Fibroblast of the aortic adventitia (primary cell): ENCODE measurements at regions not wholly inside any gene's neighbourhood (a gene's known extent, or its start where the extent isn't known, plus 50 kb on each side); places are given as distances from the start of the nearest gene placed in this dataset.

Experiments used
- DNase-seq: peaks from one replicate; pipeline ENCODE4 v3.0.0-alpha.2; 2010; ENCODE audit warnings: low read depth
- H3K4me3 ChIP-seq: 2 replicates; pipeline ENCODE4 v1.5.1; 2011; ENCODE audit warnings: low read depth, mild to moderate bottlenecking, control low read depth, low read length, moderate library complexity
- TF ChIP-seq, protein P1 (sequence below): IDR thresholded peaks from 2 replicates; pipeline ENCODE4 v1.5.1; 2011; ENCODE audit warnings: mild to moderate bottlenecking, low read length, control low read depth, inconsistent platforms; ENCODE audit not compliant: insufficient read depth

DNA sequence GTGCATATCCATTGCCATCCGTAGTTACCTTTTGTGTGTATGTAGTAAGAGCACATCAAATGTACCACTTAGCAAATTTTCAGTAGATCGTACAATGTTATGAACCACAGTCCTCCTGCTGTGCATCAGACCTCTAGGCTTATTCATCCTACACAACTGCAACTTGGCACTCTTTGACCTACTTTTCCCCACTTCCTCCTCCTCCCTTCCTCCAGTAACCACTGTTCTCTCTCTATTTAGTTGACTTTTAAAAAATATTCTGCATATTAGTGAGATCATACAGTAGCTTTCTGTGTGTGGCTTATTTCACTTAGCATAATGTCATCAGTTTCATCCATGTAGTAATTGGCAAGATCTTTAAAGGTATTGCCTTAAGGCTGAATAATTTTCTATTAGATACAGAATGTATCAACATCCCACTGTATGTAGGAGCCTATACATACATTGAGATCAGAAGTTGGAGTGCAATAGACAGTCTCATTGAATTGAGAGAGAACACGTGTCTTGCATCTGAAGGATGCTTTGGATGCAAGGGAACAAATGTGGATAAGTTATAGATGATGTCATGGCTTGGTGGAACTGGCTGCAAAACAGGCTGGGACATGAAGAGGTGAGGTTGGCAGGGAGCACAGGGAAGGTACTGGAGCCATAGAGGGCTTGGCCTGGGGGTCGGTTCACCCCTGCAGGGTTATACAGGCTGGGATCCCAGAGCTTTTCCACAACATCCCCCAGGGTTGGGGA lies 83.0 kb upstream of the FAM180A start:
- TF ChIP-seq, protein P1, sequence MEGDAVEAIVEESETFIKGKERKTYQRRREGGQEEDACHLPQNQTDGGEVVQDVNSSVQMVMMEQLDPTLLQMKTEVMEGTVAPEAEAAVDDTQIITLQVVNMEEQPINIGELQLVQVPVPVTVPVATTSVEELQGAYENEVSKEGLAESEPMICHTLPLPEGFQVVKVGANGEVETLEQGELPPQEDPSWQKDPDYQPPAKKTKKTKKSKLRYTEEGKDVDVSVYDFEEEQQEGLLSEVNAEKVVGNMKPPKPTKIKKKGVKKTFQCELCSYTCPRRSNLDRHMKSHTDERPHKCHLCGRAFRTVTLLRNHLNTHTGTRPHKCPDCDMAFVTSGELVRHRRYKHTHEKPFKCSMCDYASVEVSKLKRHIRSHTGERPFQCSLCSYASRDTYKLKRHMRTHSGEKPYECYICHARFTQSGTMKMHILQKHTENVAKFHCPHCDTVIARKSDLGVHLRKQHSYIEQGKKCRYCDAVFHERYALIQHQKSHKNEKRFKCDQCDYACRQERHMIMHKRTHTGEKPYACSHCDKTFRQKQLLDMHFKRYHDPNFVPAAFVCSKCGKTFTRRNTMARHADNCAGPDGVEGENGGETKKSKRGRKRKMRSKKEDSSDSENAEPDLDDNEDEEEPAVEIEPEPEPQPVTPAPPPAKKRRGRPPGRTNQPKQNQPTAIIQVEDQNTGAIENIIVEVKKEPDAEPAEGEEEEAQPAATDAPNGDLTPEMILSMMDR, result no peak
- H3K4me3 ChIP-seq, result no peak overlapping the region
- no peak for DNase-seq

DNA sequence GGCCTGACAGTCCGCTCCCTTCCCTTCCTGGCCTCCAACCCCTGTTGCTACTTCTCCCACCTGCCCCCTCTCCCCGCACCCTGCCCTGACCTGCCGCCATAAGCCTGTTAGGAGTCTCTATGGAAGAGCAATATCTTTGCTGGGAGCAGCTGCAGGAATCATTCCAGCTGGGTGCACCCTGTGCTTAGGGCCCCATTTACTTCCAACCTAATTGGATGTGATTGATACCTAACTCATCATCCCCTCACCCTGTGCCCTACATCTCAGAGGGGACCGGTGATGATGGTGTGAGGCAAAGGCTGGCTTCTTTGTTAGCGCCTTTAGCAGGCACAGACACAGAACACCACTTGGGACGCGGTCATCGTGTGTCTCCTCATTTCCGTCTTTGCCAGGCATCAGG lies 80.0 kb upstream of the FAM180A start:
- TF ChIP-seq, protein P1, result no peak
- no peak for DNase-seq
- H3K4me3 ChIP-seq, result no peak overlapping the region

DNA sequence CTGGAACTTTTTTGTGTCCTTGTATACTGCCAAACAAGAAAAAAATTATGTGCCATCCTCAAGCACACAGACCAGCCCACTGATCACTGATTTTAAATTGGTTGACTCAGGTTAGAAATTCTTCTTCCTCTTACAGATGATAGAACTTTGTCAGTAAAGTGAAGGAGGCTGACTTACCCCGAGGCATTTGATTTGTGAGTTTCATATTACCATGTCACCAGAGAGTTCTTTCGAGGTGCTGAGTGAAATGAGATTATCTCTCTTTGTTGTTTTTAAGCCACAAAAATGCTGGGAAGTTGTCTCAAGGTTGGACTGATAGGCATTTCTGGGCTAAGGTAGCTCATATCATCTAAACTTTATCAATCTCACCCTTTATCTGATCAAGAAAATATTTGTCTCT lies 78.8 kb upstream of the FAM180A start:
- DNase-seq, result no peak
- no peak overlapping the region for H3K4me3 ChIP-seq
- TF ChIP-seq, protein P1, result no peak

DNA sequence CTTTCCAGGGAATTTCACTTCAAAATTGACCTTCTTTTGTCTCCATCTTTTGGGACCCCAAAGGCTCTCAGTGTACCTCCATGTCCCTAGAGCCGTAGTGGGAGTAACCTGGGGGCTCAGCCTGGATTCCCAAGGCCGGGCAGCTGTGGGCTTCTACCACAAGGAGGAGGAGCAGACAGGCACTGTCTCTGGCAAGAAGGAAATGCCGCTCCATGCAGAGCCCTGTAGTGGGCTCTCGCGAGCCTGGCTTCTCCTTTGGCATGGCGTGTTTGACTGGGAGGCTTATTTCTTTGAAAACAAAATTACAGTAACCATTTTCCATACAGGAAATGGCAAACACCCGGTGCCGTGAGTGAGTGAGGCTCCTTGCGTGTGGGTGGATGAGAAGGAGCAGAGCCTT lies 76.8 kb upstream of the FAM180A start:
- no peak overlapping the region for H3K4me3 ChIP-seq
- TF ChIP-seq, protein P1, result no peak
- DNase-seq, result no peak

DNA sequence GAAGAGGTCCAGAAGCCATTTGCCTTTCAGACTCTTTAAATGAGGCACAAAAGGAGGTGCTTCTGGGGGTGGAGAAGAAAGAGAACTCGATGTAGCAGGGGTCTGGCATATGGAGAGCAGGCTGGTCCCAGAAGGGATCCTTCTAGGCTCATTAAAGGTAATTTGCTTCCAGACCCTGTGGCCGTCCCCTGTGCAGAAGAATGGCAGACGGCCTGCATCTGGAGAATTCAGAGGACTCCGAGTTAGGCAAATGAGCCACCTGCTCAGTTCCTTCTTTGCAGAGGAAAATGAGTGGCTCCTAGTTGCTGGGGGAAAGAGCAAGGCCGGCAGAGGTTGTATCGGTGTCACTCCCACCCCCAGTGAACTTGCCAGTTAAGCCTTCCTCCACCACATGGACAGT lies 73.8 kb upstream of the FAM180A start:
- no peak for DNase-seq
- TF ChIP-seq, protein P1, result no peak
- H3K4me3 ChIP-seq, result no peak overlapping the region

DNA sequence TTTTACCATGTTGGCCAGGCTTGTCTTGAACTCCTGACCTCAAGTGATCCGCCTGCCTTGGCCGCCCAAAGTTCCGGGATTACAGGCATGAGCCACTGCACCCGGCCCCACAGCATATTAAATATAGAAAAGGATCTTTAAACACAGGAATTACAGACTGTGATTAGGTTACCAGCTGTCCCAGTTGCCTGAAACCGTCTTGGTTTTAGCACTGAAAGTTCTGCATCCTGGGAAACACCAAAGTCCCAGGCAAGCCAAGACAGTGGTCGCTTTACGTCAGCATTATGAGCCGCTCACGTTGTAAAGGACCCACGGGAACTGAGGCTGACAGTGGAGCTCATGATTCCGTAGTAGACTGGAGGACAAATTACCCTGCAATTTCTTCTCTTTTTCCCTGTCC lies 69.0 kb upstream of the FAM180A start:
- DNase-seq, result no peak
- H3K4me3 ChIP-seq, result no peak overlapping the region
- TF ChIP-seq, protein P1, result no peak

DNA sequence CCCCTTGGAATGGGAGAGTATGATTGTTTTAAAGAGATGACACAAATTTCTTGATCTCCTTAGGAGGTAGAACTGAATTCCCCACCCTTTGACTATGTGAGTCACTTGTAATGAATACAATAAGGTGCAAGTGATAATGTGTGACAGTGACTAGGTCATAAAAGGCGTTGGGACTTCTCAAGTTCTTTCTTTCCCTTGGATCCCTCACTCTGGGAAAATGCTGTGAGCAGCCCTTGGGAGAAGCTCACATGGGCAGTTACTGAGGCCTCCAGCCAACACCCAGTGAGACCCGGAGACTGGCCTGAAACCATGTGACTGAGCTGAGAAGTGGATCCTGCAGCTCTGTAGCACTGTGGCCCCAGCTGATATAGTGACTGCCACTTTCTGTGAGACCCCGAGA lies 66.4 kb upstream of the FAM180A start:
- TF ChIP-seq, protein P1, result no peak
- no peak for DNase-seq

More for the DNA sequence above, 66.4 kb upstream of the FAM180A start:
- no peak overlapping the region for H3K4me3 ChIP-seq
